ENCODE measurements at regions not wholly inside any gene's neighbourhood (a gene's known extent, or its start where the extent isn't known, plus 50 kb on each side); places are given as distances from the start of the nearest gene placed in this dataset.

- H3K36me3 ChIP-seq = no peaks in the 10 kb centered on the region
- no peak for TF ChIP-seq CTCF (IDR thresholded peaks at IDR 0.05)
- no peak for DNase-seq (ENCODE audit: low spot score in 2 of 2)
- H3K27ac ChIP-seq = no peak overlapping the region
- no peaks in the 10 kb centered on the region for H3K4me1 ChIP-seq
- H3K4me3 ChIP-seq = no peak overlapping the region
- H3K27me3 ChIP-seq = no peaks in the 10 kb centered on the region
- H3K9me3 ChIP-seq = no peaks in the 10 kb centered on the region
- intact Hi-C loops (cut with DNase I) = no loop called here
These were observed 191.7 kb upstream of the NOX3 start for GRCh38 chr6:155647354-155647753.

GRCh38 chr6:155646443-155646842 lies 190.8 kb upstream of the NOX3 start:
- Histone ChIP-seq H3K4me3 (no peak overlapping the region), H3K27ac (no peak overlapping the region), H3K36me3 (no peaks in the 10 kb centered on the region), H3K27me3 (no peaks in the 10 kb centered on the region), H3K4me1 (no peaks in the 10 kb centered on the region), H3K9me3 (peaks cover 0 to 6% of the 10 kb centered on the region in 2 donors)
- intact Hi-C loops (cut with DNase I) = no loop called here
- no peak for TF ChIP-seq CTCF (IDR thresholded peaks at IDR 0.05)
- DNase-seq (ENCODE audit: low spot score in 2 of 2) = no peak

GRCh38 chr6:155645325-155645724 lies 189.7 kb upstream of the NOX3 start:
- no peak for TF ChIP-seq CTCF (IDR thresholded peaks at IDR 0.05)
- intact Hi-C loops (cut with DNase I) = no loop called here
- no peak for DNase-seq (ENCODE audit: low spot score in 2 of 2)
- H3K27ac ChIP-seq = no peak overlapping the region
- H3K4me1 ChIP-seq = no peaks in the 10 kb centered on the region
- H3K27me3 ChIP-seq = no peaks in the 10 kb centered on the region
- peaks cover 0 to 8% of the 10 kb centered on the region in 2 donors for H3K9me3 ChIP-seq
- H3K4me3 ChIP-seq = no peak overlapping the region
- no peaks in the 10 kb centered on the region for H3K36me3 ChIP-seq

GRCh38 chr6:155641603-155642002 lies 186.0 kb upstream of the NOX3 start:
- intact Hi-C loops (cut with DNase I) = no loop called here
- Histone ChIP-seq H3K9me3 (peaks cover 0 to 8% of the 10 kb centered on the region in 2 donors), H3K27ac (no peak overlapping the region), H3K27me3 (no peaks in the 10 kb centered on the region), H3K4me1 (no peaks in the 10 kb centered on the region), H3K4me3 (no peak overlapping the region), H3K36me3 (no peaks in the 10 kb centered on the region)
- no peak for DNase-seq (ENCODE audit: low spot score in 2 of 2)
- no peak for TF ChIP-seq CTCF (IDR thresholded peaks at IDR 0.05)

- DNase-seq (ENCODE audit: low spot score in 2 of 2) = no peak
- H3K27me3 ChIP-seq = no peaks in the 10 kb centered on the region
- no peak for TF ChIP-seq CTCF (IDR thresholded peaks at IDR 0.05)
- no peak overlapping the region for H3K4me3 ChIP-seq
- no peaks in the 10 kb centered on the region for H3K4me1 ChIP-seq
- peaks cover 0 to 8% of the 10 kb centered on the region in 2 donors for H3K9me3 ChIP-seq
- intact Hi-C loops (cut with DNase I) = no loop called here
- no peak overlapping the region for H3K27ac ChIP-seq
- no peaks in the 10 kb centered on the region for H3K36me3 ChIP-seq
These were observed 182.6 kb upstream of the NOX3 start for GRCh38 chr6:155638200-155638599.

GRCh38 chr6:155635416-155635815 lies 179.8 kb upstream of the NOX3 start:
- Histone ChIP-seq H3K36me3 (no peaks in the 10 kb centered on the region), H3K27ac (no peak overlapping the region), H3K27me3 (no peaks in the 10 kb centered on the region), H3K4me3 (no peak overlapping the region), H3K4me1 (no peaks in the 10 kb centered on the region), H3K9me3 (no peaks in the 10 kb centered on the region)
- no peak for DNase-seq (ENCODE audit: low spot score in 2 of 2)
- intact Hi-C loops (cut with DNase I) = no loop called here
- no peak for TF ChIP-seq CTCF (IDR thresholded peaks at IDR 0.05)

Measured in ascending aorta (tissue), 2 donors.